Thyroid gland (tissue), 4 donors: ENCODE measurements at regions not wholly inside any gene's neighbourhood (a gene's known extent, or its start where the extent isn't known, plus 50 kb on each side); places are given as distances from the start of the nearest gene placed in this dataset.

ENCODE experiments used
- DNase-seq, 2 donors: peaks; one replicate each; pipeline ENCODE4 v3.0.0-alpha.2; 2019
- H3K27ac ChIP-seq, 3 donors: fragments of 200-600 bp; sonication (generic); 1 replicate in 2 of 3; 2 replicates in 1 of 3; pipeline ENCODE4 v1.5.1; 2016 to 2019; ENCODE audit warnings: mild to moderate bottlenecking in 1 of 3, moderate library complexity in 1 of 3
- H3K27me3 ChIP-seq: fragments of 200-600 bp; sonication (generic); one replicate; pipeline ENCODE4 v1.5.1; 2019
- H3K36me3 ChIP-seq, 2 donors: fragments of 200-600 bp; sonication (generic); one replicate each; pipeline ENCODE4 v1.5.1; 2016 to 2019
- H3K4me1 ChIP-seq, 2 donors: fragments of 200-600 bp; sonication (generic); one replicate each; pipeline ENCODE4 v1.5.1; 2017 to 2019
- H3K4me3 ChIP-seq, 3 donors: fragments of 200-600 bp; sonication (generic); replicated peaks in 1 of 3; 1 replicate in 2 of 3; 2 replicates in 1 of 3; pipeline ENCODE4 v1.5.1; 2016; ENCODE audit warnings: mild to moderate bottlenecking in 1 of 3
- H3K9me3 ChIP-seq: fragments of 200-600 bp; sonication (generic); one replicate; pipeline ENCODE4 v1.5.1; 2017
- CTCF ChIP-seq, 6 experiments: fragments of 200-600 bp in 3 of 6; fragments of 450-650 bp in 3 of 6; sonication (generic) in 3 of 6; IDR thresholded peaks; one replicate each; pipeline ENCODE4 v1.5.1; 2016 to 2019; ENCODE audit warnings: antibody characterized with exemption in 6 of 6, mild to moderate bottlenecking in 2 of 6, inconsistent platforms in 1 of 6, moderate library complexity in 1 of 6
- POLR2A ChIP-seq, 2 donors: fragments of 450-650 bp; IDR thresholded peaks; one replicate each; pipeline ENCODE4 v1.6.1; 2017; ENCODE audit warnings: antibody characterized with exemption in 2 of 2, mild to moderate bottlenecking in 2 of 2, moderate library complexity in 1 of 2
- WGBS, 2 donors: methylation state at CpG; one replicate each; pipeline ENCODE4 v1.1.5; 2017; 5-methylcytosine and 5-hydroxymethylcytosine counted together
- intact Hi-C: fragments of 100-400 bp; cut with DNase I; formaldehyde crosslinking; loops from one replicate; pipeline ENCODE4 v1.15.1; 2023

- DNase-seq, result no peak
- Histone ChIP-seq H3K4me1 (no peaks in the 10 kb centered on the region), H3K27me3 (no peaks in the 10 kb centered on the region), H3K27ac (no peak overlapping the region), H3K4me3 (no peak overlapping the region), H3K36me3 (no peaks in the 10 kb centered on the region), H3K9me3 (no peaks in the 10 kb centered on the region)
- TF ChIP-seq POLR2A (IDR thresholded peaks at IDR 0.05) (no peak), CTCF (IDR thresholded peaks at IDR 0.05) (no peak)
- intact Hi-C loops, result no loop called here
- WGBS, 2 donors, result 51 to 63% methylated on average over 3 of the region's 3 CpGs
Observed at GRCh38 chr4:110753466-110753865, 130.6 kb upstream of the PITX2 start.

DNA sequence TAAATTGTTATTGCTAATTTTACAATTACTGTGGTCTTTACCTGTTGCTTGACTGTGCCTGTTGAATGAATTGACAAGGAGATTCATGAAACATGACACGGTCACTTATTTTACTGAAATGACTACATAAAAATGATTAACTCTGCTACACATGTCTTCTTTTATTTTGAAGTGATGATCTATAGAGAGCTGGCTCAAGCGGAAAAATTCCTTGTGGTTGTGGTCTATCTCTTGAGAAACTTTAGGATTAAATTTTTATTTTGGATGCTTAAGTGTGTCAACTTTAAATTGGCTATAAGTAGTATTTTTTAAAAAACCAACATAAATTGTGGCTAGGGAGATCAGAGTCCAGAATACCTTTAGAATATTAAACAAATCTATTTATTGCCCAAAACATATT, 131.8 kb upstream of the PITX2 start:
- 75 to 88% methylated on average over 2 of the region's 2 CpGs for WGBS, 2 donors
- Histone ChIP-seq H3K27me3 (no peaks in the 10 kb centered on the region), H3K27ac (no peak overlapping the region), H3K9me3 (no peaks in the 10 kb centered on the region), H3K4me1 (no peaks in the 10 kb centered on the region), H3K4me3 (no peak overlapping the region), H3K36me3 (no peaks in the 10 kb centered on the region)
- intact Hi-C loops, result no loop called here
- no peak for DNase-seq
- TF ChIP-seq POLR2A (IDR thresholded peaks at IDR 0.05) (no peak), CTCF (IDR thresholded peaks at IDR 0.05) (no peak)

- H3K4me1 ChIP-seq, result no peaks in the 10 kb centered on the region
- no peaks in the 10 kb centered on the region for H3K9me3 ChIP-seq
- intact Hi-C loops, result no loop called here
- no peak overlapping the region for H3K27ac ChIP-seq
- no peaks in the 10 kb centered on the region for H3K27me3 ChIP-seq
- no peaks in the 10 kb centered on the region for H3K36me3 ChIP-seq
- H3K4me3 ChIP-seq, result no peak overlapping the region
- DNase-seq, result no peak
- WGBS, 2 donors, result 41 to 49% methylated on average over 2 of the region's 2 CpGs
- TF ChIP-seq CTCF (IDR thresholded peaks at IDR 0.05) (no peak), POLR2A (IDR thresholded peaks at IDR 0.05) (no peak)
Observed at GRCh38 chr4:110769578-110769977, 146.7 kb upstream of the PITX2 start.

GRCh38 chr4:110770353-110770752, 147.5 kb upstream of the PITX2 start:
- intact Hi-C loops, result no loop called here
- TF ChIP-seq POLR2A (IDR thresholded peaks at IDR 0.05), result no peak
- TF ChIP-seq CTCF (IDR thresholded peaks at IDR 0.05), result no peak
- Histone ChIP-seq H3K27ac (no peak overlapping the region), H3K27me3 (no peaks in the 10 kb centered on the region), H3K4me3 (no peak overlapping the region), H3K9me3 (no peaks in the 10 kb centered on the region), H3K4me1 (no peaks in the 10 kb centered on the region), H3K36me3 (no peaks in the 10 kb centered on the region)
- 83 to 85% methylated on average over 3 of the region's 3 CpGs for WGBS, 2 donors
- DNase-seq, result no peak

DNA sequence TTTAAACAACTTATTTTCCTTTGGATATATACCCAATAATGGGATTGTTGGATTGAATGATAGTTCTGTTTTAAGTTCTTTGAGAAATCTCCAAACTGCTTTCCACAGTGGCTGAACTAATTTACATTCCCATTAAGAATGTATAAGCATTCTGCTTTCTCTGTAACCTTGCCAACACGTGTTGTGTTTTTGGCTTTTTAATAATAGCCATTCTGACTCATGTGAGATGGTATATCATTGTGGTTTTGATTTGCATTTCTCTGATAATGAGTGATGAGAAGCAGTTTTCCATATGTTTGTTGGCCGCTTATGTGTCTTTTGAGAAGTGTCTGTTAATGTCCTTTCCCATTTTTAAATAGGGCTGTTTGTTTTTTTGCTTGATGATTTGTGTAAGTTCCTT, 155.6 kb upstream of the PITX2 start:
- TF ChIP-seq POLR2A (IDR thresholded peaks at IDR 0.05) (no peak), CTCF (IDR thresholded peaks at IDR 0.05) (no peak)
- WGBS, 2 donors, result 80% methylated on average over 2 of the region's 2 CpGs

More for the DNA sequence above, 155.6 kb upstream of the PITX2 start:
- no peaks in the 10 kb centered on the region for H3K9me3 ChIP-seq
- H3K27ac ChIP-seq, result no peak overlapping the region
- H3K36me3 ChIP-seq, result no peaks in the 10 kb centered on the region
- intact Hi-C loops, result no loop called here
- H3K27me3 ChIP-seq, result no peaks in the 10 kb centered on the region
- no peaks in the 10 kb centered on the region for H3K4me1 ChIP-seq
- no peak for DNase-seq
- H3K4me3 ChIP-seq, result no peak overlapping the region
